ENCODE measurements at regions not wholly inside any gene's neighbourhood (a gene's known extent, or its start where the extent isn't known, plus 50 kb on each side); places are given as distances from the start of the nearest gene placed in this dataset.

GRCh38 chr21:22046576-22046975 lies 1048.4 kb downstream of the NCAM2 start:
- CTCF ChIA-PET = no interaction called here
- TF ChIP-seq, protein P1, sequence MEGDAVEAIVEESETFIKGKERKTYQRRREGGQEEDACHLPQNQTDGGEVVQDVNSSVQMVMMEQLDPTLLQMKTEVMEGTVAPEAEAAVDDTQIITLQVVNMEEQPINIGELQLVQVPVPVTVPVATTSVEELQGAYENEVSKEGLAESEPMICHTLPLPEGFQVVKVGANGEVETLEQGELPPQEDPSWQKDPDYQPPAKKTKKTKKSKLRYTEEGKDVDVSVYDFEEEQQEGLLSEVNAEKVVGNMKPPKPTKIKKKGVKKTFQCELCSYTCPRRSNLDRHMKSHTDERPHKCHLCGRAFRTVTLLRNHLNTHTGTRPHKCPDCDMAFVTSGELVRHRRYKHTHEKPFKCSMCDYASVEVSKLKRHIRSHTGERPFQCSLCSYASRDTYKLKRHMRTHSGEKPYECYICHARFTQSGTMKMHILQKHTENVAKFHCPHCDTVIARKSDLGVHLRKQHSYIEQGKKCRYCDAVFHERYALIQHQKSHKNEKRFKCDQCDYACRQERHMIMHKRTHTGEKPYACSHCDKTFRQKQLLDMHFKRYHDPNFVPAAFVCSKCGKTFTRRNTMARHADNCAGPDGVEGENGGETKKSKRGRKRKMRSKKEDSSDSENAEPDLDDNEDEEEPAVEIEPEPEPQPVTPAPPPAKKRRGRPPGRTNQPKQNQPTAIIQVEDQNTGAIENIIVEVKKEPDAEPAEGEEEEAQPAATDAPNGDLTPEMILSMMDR (IDR thresholded peaks at IDR 0.05; ENCODE audit: control extremely low read depth, extremely low read depth, low read depth, missing control alignments) = no peak
- POLR2A ChIA-PET = no interaction called here
- no peak for DNase-seq (ENCODE audit: extremely low spot score)

DNA sequence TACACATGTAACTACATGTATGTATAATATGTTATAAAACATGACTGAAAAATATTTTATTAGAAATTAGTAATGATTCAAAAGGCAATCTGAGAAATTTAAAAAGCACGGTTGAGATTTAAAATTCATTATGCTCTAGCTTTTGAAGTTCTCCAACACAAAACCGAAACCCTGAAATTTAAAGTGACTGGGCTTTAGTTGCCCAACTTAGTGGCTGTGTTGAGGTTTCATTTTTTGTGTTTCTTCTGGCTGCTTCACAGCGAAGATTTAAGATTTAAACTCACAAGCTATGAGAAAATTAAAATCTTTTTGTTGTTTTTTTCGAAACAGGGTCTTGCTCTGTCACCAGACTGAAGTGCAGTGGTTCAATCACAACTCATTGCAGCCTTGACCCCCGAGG lies 1058.7 kb downstream of the NCAM2 start:
- POLR2A ChIA-PET = no interaction called here
- TF ChIP-seq, protein P1 (IDR thresholded peaks at IDR 0.05; ENCODE audit: control extremely low read depth, extremely low read depth, low read depth, missing control alignments) = no peak
- CTCF ChIA-PET = no interaction called here
- DNase-seq (ENCODE audit: extremely low spot score) = no peak

GRCh38 chr21:22062472-22063139 lies 1064.4 kb downstream of the NCAM2 start:
- POLR2A ChIA-PET = no interaction called here
- TF ChIP-seq, protein P1 (IDR thresholded peaks at IDR 0.05; ENCODE audit: control extremely low read depth, extremely low read depth, low read depth, missing control alignments) = no peak

GRCh38 chr21:22063140-22063539 lies 1064.9 kb downstream of the NCAM2 start:
- TF ChIP-seq, protein P1 (IDR thresholded peaks at IDR 0.05; ENCODE audit: control extremely low read depth, extremely low read depth, low read depth, missing control alignments) = no peak
- ChIA-PET CTCF (interaction anchor here (0.9 to 1.4 kb wide), 2 partner anchors 7 to 10 kb away, joined by 3 read pairs; no protein-coding TSS in a partner anchor), POLR2A (no interaction called here)
- no peak for DNase-seq (ENCODE audit: extremely low spot score)

More at GRCh38 chr21:22062472-22063139, 1064.4 kb downstream of the NCAM2 start:
- DNase-seq (ENCODE audit: extremely low spot score) = no peak
- CTCF ChIA-PET = interaction anchor here (1.4 kb wide), 1 partner anchor 8 kb away, joined by 3 read pairs; no protein-coding TSS in a partner anchor

DNA sequence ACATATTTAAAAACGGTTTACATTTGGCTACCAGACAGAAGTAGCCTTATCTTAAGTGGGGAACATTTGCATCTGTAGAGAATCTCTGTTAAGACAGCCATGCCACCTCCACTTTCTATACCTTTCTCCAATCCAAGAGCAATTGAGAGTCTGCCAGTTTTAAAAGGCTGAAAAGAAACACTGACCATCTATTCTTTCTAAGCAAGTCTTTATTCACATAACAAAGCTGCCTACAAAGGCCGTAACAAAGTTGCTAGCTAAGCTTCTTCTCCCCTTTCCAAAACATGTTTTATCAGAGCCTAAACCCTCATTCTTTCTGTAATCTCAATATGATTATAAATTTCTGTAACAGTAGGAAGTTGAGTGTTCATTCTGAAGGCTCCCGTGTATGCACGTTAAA lies 1078.3 kb downstream of the NCAM2 start:
- ChIA-PET POLR2A (no interaction called here), CTCF (interaction anchor here (0.8 kb wide), 1 partner anchor 162 kb away, joined by 3 read pairs; no protein-coding TSS in a partner anchor)
- TF ChIP-seq, protein P1 (IDR thresholded peaks at IDR 0.05; ENCODE audit: control extremely low read depth, extremely low read depth, low read depth, missing control alignments) = no peak
- DNase-seq (ENCODE audit: extremely low spot score) = no peak

- TF ChIP-seq, protein P1 (IDR thresholded peaks at IDR 0.05; ENCODE audit: control extremely low read depth, extremely low read depth, low read depth, missing control alignments) = no peak
- DNase-seq (ENCODE audit: extremely low spot score) = no peak
- CTCF ChIA-PET = no interaction called here
- POLR2A ChIA-PET = no interaction called here
Observed at GRCh38 chr21:22083899-22084298, 1085.7 kb downstream of the NCAM2 start.
